ENCODE measurements at regions not wholly inside any gene's neighbourhood (a gene's known extent, or its start where the extent isn't known, plus 50 kb on each side); places are given as distances from the start of the nearest gene placed in this dataset.
"Not testable (repeated sequence)": the region's sequence is repeated elsewhere in the genome, so short reads cannot be mapped to it uniquely, and the experiment has no call there.

GRCh38 chr13:67934617-67935330, 704.6 kb upstream of the PCDH9 start:
- no peak for DNase-seq (ENCODE audit: low spot score)

GRCh38 chr13:67932991-67933390, 702.9 kb upstream of the PCDH9 start:
- no peak for DNase-seq (ENCODE audit: low spot score)

- DNase-seq (ENCODE audit: low spot score), result no peak
These were observed 687.3 kb upstream of the PCDH9 start for GRCh38 chr13:67917291-67917987.

DNA sequence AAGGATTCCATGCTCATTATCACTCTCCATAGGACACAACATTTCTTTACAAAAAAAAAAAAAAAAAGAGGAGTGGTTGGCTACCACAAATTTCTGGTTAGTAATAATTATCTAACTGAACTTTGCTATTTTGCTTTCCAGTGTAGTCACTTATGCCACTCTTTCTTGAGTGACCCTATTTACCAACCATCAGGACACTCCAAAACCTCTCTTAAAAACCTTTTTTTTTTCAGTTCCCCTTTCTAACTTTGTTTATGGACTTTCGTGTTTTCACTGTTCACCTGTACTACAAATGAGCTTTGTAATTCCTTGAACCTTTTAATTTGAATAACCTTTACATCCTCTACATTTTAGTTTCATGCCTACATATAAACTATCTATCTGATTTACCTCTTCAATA, 686.5 kb upstream of the PCDH9 start:
- no peak for DNase-seq (ENCODE audit: low spot score)

- DNase-seq (ENCODE audit: low spot score), result no peak
These were observed 684.4 kb upstream of the PCDH9 start for GRCh38 chr13:67914535-67914934.

DNA sequence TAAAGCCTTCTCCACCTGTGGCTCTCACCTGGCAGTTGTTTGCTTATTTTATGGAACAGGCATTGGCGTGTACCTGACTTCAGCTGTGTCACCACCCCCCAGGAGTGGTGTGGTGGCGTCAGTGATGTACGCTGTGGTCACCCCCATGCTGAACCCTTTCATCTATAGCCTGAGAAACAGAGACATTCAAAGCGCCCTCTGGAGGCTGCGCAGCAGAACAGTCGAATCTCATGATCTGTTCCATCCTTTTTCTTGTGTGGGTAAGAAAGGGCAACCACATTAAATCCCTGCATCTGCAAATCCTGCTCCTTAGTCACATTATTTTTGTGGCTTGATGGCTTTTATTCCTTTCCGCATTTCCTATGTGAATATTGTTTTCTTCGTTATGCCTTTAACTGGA, 672.8 kb upstream of the PCDH9 start:
- not testable (repeated sequence) for DNase-seq (ENCODE audit: low spot score)

GRCh38 chr13:67880916-67881315, 650.8 kb upstream of the PCDH9 start:
- no peak for DNase-seq (ENCODE audit: low spot score)

DNA sequence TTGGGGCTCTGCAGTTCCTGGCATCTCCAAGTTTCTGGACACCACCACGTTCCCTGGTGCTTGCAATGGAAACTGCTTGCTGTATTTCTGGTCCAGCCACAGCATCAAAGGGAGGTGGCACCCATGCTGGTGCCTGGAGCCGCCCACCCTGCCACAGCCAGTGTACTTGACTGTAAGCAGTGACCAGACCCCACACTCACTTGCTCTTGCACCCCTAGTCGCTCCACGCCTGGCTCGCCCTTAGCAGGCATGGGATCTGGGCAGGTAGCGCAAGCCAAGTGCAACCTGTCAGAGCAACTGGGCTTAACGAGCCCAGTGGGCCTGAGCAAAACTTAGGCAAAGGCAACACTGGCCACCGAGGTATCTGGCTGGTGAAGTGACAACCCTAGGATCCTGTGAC, 648.2 kb upstream of the PCDH9 start:
- DNase-seq (ENCODE audit: low spot score), result no peak

DNA sequence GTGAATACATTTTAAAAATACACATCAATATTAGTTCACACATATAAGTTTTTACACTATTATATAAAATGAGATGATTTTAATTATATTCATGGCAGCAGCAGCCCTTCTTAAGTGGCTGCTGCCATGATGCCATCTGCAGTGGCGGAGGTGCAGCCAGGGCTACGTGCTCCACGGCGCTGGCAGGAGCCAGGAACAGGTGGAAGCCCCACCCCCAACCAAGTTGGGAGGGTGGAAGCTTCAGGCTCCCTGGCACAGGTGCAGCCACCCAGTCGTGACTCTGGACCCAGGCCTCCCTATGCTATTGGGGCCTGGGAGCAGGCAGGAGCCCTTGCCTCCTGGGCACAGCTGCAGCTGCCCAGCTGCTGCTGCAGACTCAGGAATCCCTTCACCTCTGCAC, 646.9 kb upstream of the PCDH9 start:
- DNase-seq (ENCODE audit: low spot score), result no peak

DNA sequence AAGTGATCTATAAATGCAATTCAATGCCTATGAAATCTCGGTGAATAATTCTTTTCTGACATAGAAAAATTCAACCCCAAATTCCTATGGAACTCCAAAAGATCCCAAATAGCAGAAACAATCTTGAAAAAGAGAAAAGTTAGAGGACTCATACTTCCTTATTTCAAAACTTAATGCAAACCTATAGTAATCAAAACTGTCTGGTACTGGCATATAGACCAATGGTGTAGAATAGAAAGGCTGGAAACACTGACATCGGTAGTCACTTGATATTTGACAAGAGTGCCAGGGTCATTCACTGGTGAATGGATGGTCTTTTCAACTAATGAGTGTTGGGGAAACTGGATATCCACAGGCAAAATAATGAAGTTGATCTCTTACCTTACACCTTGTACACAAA, 637.1 kb upstream of the PCDH9 start:
- DNase-seq (ENCODE audit: low spot score), result no peak

- DNase-seq (ENCODE audit: low spot score), result no peak
These were observed 630.2 kb upstream of the PCDH9 start for GRCh38 chr13:67860315-67860714.

DNA sequence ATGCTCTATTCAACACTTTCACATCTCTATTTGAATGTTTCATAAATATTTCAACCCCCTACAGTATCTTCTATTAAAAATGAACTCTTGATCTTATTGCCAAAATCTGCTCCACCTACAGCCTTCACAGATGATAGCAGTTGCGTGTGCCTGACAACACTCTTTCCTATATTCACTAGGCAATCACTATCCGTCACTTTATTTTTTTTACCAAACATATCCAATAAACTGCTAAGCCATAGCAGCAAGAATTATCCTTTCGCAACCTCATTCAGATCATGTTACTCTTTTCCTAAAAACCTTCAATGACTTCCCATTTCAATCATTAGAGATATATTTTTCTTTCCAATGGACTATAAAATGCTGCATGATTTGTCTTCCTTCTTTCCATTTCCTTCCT, 629.8 kb upstream of the PCDH9 start:
- DNase-seq (ENCODE audit: low spot score), result no peak

- no peak for DNase-seq (ENCODE audit: low spot score)
These were observed 627.6 kb upstream of the PCDH9 start for GRCh38 chr13:67857581-67858310.

GRCh38 chr13:67856955-67857354, 626.8 kb upstream of the PCDH9 start:
- no peak for DNase-seq (ENCODE audit: low spot score)

- DNase-seq (ENCODE audit: low spot score), result no peak
These were observed 625.7 kb upstream of the PCDH9 start for GRCh38 chr13:67855741-67856238.

GRCh38 chr13:67854990-67855389, 624.9 kb upstream of the PCDH9 start:
- no peak for DNase-seq (ENCODE audit: low spot score)

DNA sequence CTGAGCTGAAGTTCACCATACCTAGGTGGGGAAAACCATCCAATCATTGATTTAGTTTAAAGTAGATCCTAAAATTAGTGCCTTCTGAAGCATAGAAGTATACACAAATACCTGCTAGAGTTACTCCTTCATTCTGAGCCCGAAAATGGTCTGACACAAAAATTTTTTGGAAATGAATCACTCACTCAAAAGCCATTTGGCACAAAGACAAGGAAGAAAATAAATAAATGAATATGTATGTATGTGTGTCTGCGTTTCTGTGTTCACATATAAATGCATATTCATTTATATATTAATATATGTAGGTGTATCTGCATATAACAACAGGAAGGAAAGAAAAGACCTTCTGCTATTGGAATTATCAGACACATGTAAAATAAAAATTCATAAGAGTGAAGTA, 614.4 kb upstream of the PCDH9 start:
- no peak for DNase-seq (ENCODE audit: low spot score)

- DNase-seq (ENCODE audit: low spot score), result no peak
These were observed 610.9 kb upstream of the PCDH9 start for GRCh38 chr13:67841071-67841470.

- no peak for DNase-seq (ENCODE audit: low spot score)
These were observed 603.4 kb upstream of the PCDH9 start for GRCh38 chr13:67833564-67833963.

GRCh38 chr13:67829641-67830040, 599.5 kb upstream of the PCDH9 start:
- DNase-seq (ENCODE audit: low spot score), result no peak

- DNase-seq (ENCODE audit: low spot score), result no peak
These were observed 597.9 kb upstream of the PCDH9 start for GRCh38 chr13:67827992-67828391.

DNA sequence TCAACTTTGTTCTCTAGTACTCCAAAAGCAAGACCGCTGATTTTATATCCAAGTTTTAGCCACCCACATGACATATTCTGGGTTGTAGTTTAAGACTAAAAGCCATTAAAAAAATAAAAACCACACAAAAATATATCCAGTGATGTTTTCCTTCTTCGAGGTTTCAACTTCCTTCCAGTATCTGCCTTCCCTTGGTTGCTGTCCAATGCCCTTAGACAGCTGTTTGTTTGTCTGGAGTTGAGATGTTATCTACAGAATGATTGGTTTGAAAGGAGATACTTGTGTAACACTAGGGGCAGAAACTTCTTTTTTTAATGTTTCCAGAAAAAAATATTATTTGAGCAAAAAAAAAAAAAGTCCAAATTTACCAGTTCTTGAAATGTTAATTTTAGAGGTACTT, 591.5 kb upstream of the PCDH9 start:
- no peak for DNase-seq (ENCODE audit: low spot score)

DNA sequence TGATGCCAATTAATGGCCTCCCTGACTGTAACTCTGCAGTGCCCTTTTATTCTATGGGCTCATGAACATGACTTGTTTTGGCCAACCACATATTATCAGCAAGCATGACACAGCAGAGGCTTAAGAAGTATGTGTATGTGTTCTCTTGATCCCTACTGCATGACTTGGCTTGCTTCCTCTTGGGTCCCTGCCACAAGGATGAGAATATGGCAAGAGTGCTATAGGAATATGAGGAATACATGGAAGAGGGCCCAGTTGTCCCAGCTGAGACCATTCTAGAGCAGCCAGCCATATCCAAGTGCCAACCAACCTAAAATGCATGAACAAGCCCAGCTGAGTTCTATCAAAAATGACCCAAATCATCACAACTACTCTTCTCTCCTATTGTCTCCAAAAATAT, 576.7 kb upstream of the PCDH9 start:
- no peak for DNase-seq (ENCODE audit: low spot score)
